WTC11 (cell line): ENCODE measurements at regions not wholly inside any gene's neighbourhood (a gene's known extent, or its start where the extent isn't known, plus 50 kb on each side); places are given as distances from the start of the nearest gene placed in this dataset.

Source experiments
- ATF6 ChIP-seq: sonication (generic); formaldehyde crosslinking; IDR thresholded peaks from 2 replicates; pipeline ENCODE4 v1.8.1; 2023; ENCODE audit warnings: mild to moderate bottlenecking, missing genetic modification reagents
- CBFB ChIP-seq: sonication (generic); formaldehyde crosslinking; IDR thresholded peaks from 2 replicates; pipeline ENCODE4 v1.8.1; 2022; ENCODE audit warnings: mild to moderate bottlenecking, low read depth, missing genetic modification reagents
- FOXP1 ChIP-seq: sonication (generic); formaldehyde crosslinking; IDR thresholded peaks from 2 replicates; pipeline ENCODE4 v1.8.0; 2022; ENCODE audit warnings: missing genetic modification reagents, mild to moderate bottlenecking, moderate library complexity, borderline replicate concordance
- GABPB1 ChIP-seq: sonication (generic); formaldehyde crosslinking; IDR thresholded peaks from 2 replicates; pipeline ENCODE4 v1.8.1; 2023; ENCODE audit warnings: mild to moderate bottlenecking, missing genetic modification reagents
- SMAD4 ChIP-seq: sonication (generic); formaldehyde crosslinking; IDR thresholded peaks from 2 replicates; pipeline ENCODE4 v1.8.0; 2022; ENCODE audit warnings: mild to moderate bottlenecking, missing genetic modification reagents
- ZNF263 ChIP-seq: sonication (generic); formaldehyde crosslinking; IDR thresholded peaks from 2 replicates; pipeline ENCODE4 v1.8.1; 2022; ENCODE audit warnings: low read depth, mild to moderate bottlenecking, moderate library complexity, missing genetic modification reagents
- TF ChIP-seq, protein P1 (sequence below): sonication (generic); formaldehyde crosslinking; IDR thresholded peaks from 2 replicates; pipeline ENCODE4 v1.8.1; 2023; ENCODE audit warnings: mild to moderate bottlenecking, missing genetic modification reagents, moderate library complexity
- TF ChIP-seq, protein P2 (sequence below): sonication (generic); formaldehyde crosslinking; IDR thresholded peaks from 2 replicates; pipeline ENCODE4 v1.8.0; 2023; ENCODE audit warnings: mild to moderate bottlenecking, missing genetic modification reagents
- TF ChIP-seq, protein P3 (sequence below): fragments of 200-600 bp; IDR thresholded peaks from 2 replicates; pipeline ENCODE4 v1.8.0; 2022; ENCODE audit warnings: antibody characterized with exemption

DNA sequence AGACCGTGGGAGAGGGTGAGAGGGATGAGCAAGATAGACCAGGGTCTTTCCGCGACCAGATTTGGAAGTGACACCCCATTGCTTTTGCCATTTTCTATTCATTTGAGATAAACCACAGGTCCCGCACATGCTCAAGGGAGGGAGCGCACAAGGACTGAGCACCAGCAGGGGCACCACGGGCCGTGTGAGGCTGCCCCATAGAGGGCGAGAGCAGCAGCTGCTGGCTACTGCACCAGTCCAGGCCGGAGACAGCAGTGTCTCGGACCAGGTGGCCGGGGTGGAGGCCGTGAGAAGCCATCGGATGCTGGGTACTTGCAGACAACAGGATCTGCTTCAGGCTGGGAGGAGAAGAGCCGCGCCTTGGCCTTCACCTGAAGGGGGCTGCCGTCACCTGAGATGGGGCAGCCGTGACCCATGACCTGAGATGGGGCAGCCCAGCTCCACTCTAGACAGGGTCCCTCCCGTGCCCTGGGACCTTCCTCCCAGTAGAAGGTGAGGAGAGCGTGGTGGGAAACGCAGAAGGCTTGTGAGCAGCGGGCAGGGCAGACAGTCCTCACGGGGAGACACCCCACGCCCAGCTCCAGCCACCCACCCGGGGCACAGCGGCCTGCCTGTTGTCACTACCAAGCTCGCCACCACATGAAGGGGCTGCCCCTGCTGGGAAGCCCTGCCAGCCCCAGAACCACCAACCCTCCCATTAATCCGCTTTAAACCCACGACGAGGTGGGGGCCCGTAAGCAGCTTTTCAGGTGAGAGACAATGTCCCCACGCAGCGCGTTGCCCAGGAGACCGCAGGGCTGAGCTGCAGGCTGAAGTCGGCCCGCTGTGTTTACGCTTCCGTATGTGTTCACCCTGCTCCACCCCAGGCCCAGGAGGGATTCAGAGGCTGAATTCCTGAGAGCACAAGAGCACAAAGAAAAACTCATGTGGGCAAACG lies 61.7 kb upstream of the FBRSL1 start:
- TF ChIP-seq, protein P1, sequence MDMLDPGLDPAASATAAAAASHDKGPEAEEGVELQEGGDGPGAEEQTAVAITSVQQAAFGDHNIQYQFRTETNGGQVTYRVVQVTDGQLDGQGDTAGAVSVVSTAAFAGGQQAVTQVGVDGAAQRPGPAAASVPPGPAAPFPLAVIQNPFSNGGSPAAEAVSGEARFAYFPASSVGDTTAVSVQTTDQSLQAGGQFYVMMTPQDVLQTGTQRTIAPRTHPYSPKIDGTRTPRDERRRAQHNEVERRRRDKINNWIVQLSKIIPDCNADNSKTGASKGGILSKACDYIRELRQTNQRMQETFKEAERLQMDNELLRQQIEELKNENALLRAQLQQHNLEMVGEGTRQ: no peak
- TF ChIP-seq GABPB1 (CRISPR knock-in tag) (no peak), ATF6 (CRISPR knock-in tag) (no peak), FOXP1 (CRISPR knock-in tag) (no peak), CBFB (CRISPR knock-in tag) (no peak), SMAD4 (no peak), ZNF263 (CRISPR knock-in tag) (no peak)
- TF ChIP-seq, protein P2, sequence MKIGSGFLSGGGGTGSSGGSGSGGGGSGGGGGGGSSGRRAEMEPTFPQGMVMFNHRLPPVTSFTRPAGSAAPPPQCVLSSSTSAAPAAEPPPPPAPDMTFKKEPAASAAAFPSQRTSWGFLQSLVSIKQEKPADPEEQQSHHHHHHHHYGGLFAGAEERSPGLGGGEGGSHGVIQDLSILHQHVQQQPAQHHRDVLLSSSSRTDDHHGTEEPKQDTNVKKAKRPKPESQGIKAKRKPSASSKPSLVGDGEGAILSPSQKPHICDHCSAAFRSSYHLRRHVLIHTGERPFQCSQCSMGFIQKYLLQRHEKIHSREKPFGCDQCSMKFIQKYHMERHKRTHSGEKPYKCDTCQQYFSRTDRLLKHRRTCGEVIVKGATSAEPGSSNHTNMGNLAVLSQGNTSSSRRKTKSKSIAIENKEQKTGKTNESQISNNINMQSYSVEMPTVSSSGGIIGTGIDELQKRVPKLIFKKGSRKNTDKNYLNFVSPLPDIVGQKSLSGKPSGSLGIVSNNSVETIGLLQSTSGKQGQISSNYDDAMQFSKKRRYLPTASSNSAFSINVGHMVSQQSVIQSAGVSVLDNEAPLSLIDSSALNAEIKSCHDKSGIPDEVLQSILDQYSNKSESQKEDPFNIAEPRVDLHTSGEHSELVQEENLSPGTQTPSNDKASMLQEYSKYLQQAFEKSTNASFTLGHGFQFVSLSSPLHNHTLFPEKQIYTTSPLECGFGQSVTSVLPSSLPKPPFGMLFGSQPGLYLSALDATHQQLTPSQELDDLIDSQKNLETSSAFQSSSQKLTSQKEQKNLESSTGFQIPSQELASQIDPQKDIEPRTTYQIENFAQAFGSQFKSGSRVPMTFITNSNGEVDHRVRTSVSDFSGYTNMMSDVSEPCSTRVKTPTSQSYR: no peak
- TF ChIP-seq, protein P3, sequence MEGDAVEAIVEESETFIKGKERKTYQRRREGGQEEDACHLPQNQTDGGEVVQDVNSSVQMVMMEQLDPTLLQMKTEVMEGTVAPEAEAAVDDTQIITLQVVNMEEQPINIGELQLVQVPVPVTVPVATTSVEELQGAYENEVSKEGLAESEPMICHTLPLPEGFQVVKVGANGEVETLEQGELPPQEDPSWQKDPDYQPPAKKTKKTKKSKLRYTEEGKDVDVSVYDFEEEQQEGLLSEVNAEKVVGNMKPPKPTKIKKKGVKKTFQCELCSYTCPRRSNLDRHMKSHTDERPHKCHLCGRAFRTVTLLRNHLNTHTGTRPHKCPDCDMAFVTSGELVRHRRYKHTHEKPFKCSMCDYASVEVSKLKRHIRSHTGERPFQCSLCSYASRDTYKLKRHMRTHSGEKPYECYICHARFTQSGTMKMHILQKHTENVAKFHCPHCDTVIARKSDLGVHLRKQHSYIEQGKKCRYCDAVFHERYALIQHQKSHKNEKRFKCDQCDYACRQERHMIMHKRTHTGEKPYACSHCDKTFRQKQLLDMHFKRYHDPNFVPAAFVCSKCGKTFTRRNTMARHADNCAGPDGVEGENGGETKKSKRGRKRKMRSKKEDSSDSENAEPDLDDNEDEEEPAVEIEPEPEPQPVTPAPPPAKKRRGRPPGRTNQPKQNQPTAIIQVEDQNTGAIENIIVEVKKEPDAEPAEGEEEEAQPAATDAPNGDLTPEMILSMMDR: no peak
